HepG2 (cell line): ENCODE measurements at regions not wholly inside any gene's neighbourhood (a gene's known extent, or its start where the extent isn't known, plus 50 kb on each side); places are given as distances from the start of the nearest gene placed in this dataset.

Source experiments
- ATAC-seq: fragments of 200-7000 bp; cut with Tn5 transposase; 3 replicates; pipeline ENCODE4 v1.9.1; 2020; ENCODE audit warnings: mild to moderate bottlenecking, moderate library complexity
- BruUV-seq: library from RNA; stranded (reverse); fragments of 400-500 nt; replicated peaks from 2 replicates; lab custom pipeline; 2021; lab: Mats Ljungman, UMichigan
- CTCF ChIA-PET: fragments of 300-600 bp; formaldehyde crosslinking; extraction: SDS; loops from one replicate; lab custom pipeline; 2021; ENCODE audit warnings: low total read pairs, inconsistent platforms, low intra/inter-chr PET ratio; lab: Yijun Ruan, JAX
- POLR2A ChIA-PET: fragments of 350-600 bp; sonication (Branson Sonifier 250); formaldehyde crosslinking; loops from one replicate; lab custom pipeline; 2020; ENCODE audit warnings: antibody characterized with exemption, inconsistent platforms; lab: Yijun Ruan, JAX
- DNase-seq: peaks from one replicate; pipeline ENCODE4 v3.0.0-alpha.2; 2015; ENCODE audit warnings: low spot score
- FAIRE-seq: peaks from 3 replicates; lab custom pipeline; 2011; peaks lifted over from hg19 to GRCh38; lab: Jason Lieb, UNC
- H2AFZ ChIP-seq: one replicate; pipeline ENCODE4 v1.6.1; 2011; ENCODE audit warnings: low read length, inconsistent platforms
- H3K27ac ChIP-seq: fragments of 300-600 bp; 3 replicates; pipeline ENCODE4 v1.8.0; 2011; ENCODE audit warnings: mixed run types, mild to moderate bottlenecking, mixed read lengths, low read length, inconsistent platforms; ENCODE audit not compliant: insufficient read depth; ENCODE audit errors: extremely low read length
- H3K27me3 ChIP-seq, 2 experiments: fragments of 200-600 bp in 1 of 2; 2 replicates in 1 of 2; 3 replicates in 1 of 2; pipeline versions ENCODE4 v1.6.0 to v1.8.0; 2011; ENCODE audit warnings: low read length in 2 of 2, mild to moderate bottlenecking in 2 of 2, moderate library complexity in 2 of 2, inconsistent platforms in 1 of 2; ENCODE audit not compliant: insufficient read depth in 2 of 2, control insufficient read depth in 1 of 2
- H3K36me3 ChIP-seq, 2 experiments: fragments of 200-600 bp in 1 of 2; replicated peaks in 1 of 2; 2 replicates in 1 of 2; 3 replicates in 1 of 2; pipeline versions ENCODE4 v1.5.1 to v1.8.0; 2011; ENCODE audit warnings: low read length in 2 of 2, inconsistent platforms in 1 of 2; ENCODE audit not compliant: insufficient read depth in 2 of 2, control insufficient read depth in 1 of 2
- H3K4me1 ChIP-seq: 2 replicates; pipeline ENCODE4 v1.5.1; 2012; ENCODE audit warnings: low read length, inconsistent platforms; ENCODE audit not compliant: insufficient read depth
- H3K4me2 ChIP-seq: 2 replicates; pipeline ENCODE4 v1.6.0; 2011; ENCODE audit warnings: low read depth, low read length, inconsistent platforms
- H3K4me3 ChIP-seq, 3 experiments: fragments of 200-600 bp in 1 of 3; sonication (generic), shearing (Covaris generic) in 1 of 3; replicated peaks in 1 of 3; 2 replicates each; pipeline ENCODE4 v1.5.1; 2011 to 2016; ENCODE audit warnings: low read length in 3 of 3, inconsistent platforms in 2 of 3, low read depth in 2 of 3, mild to moderate bottlenecking in 2 of 3, control low read depth in 1 of 3, mixed read lengths in 1 of 3; ENCODE audit not compliant: insufficient read depth in 1 of 3
- H3K79me2 ChIP-seq: one replicate; pipeline ENCODE4 v1.6.1; 2011; ENCODE audit warnings: low read length, inconsistent platforms; ENCODE audit not compliant: insufficient read depth
- H3K9ac ChIP-seq: 2 replicates; pipeline ENCODE4 v1.6.0; 2011; ENCODE audit warnings: mild to moderate bottlenecking, low read depth, low read length, inconsistent platforms; ENCODE audit not compliant: insufficient read depth
- H3K9me3 ChIP-seq: 2 replicates; pipeline ENCODE4 v1.5.1; 2012; ENCODE audit warnings: mild to moderate bottlenecking, low read length
- H4K20me1 ChIP-seq: 2 replicates; pipeline ENCODE4 v1.6.0; 2011; ENCODE audit warnings: inconsistent platforms, mild to moderate bottlenecking, low read length, moderate library complexity; ENCODE audit not compliant: insufficient read depth
- MLX ChIP-seq: IDR thresholded peaks from 2 replicates; pipeline ENCODE4 v1.6.1; 2016
- RBM39 ChIP-seq: fragments of 200-400 bp; formaldehyde crosslinking; IDR thresholded peaks from one replicate; pipeline ENCODE4 v1.6.1; 2018; ENCODE audit warnings: antibody characterized with exemption, mild to moderate bottlenecking, low read depth, low read length; ENCODE audit not compliant: poor library complexity, severe bottlenecking
- SAP130 ChIP-seq: IDR thresholded peaks from 2 replicates; pipeline ENCODE4 v1.6.1; 2016; ENCODE audit warnings: low read depth
- TSC22D2 ChIP-seq: sonication (generic); formaldehyde crosslinking; IDR thresholded peaks from 2 replicates; pipeline ENCODE4 v1.5.1; 2020; ENCODE audit warnings: missing genetic modification reagents, mild to moderate bottlenecking, borderline replicate concordance
- ZBTB38 ChIP-seq: sonication (generic); formaldehyde crosslinking; IDR thresholded peaks from 2 replicates; pipeline ENCODE4 v1.5.1; 2020; ENCODE audit warnings: mild to moderate bottlenecking, missing genetic modification reagents
- ZNF280D ChIP-seq: sonication (generic); formaldehyde crosslinking; IDR thresholded peaks from 2 replicates; pipeline ENCODE4 v1.5.1; 2020; ENCODE audit warnings: mild to moderate bottlenecking, missing genetic modification reagents
- ZNF430 ChIP-seq: sonication (generic); formaldehyde crosslinking; IDR thresholded peaks from 2 replicates; pipeline ENCODE4 v1.9.0; 2021; ENCODE audit warnings: mild to moderate bottlenecking, missing genetic modification reagents
- WGBS: methylation state at CpG from one replicate; pipeline ENCODE4 v1.1.6; 2017; ENCODE audit warnings: low lambda C conversion rate; 5-methylcytosine and 5-hydroxymethylcytosine counted together
- in situ Hi-C: cut with HindIII; loops from 2 replicates; pipeline ENCODE4 v1.10.0; 2017; ENCODE audit warnings: low pct_unique_long_range_greater_than_20kb; ENCODE audit not compliant: extremely low pct_ligation_motif_present
- intact Hi-C: fragments of 100-400 bp; cut with micrococcal nuclease; formaldehyde crosslinking; loops from one replicate; pipeline ENCODE4 v1.10.0; 2022; ENCODE audit not compliant: unreplicated experiment

GRCh38 chr10:31614611-31615010 is 295.6 kb downstream of the ZEB1 start:
- Histone ChIP-seq H3K4me1 (no peaks in the 10 kb centered on the region), H3K9ac (no peak overlapping the region), H4K20me1 (no peaks in the 10 kb centered on the region), H3K36me3 (no peaks in the 10 kb centered on the region), H2AFZ (no peak overlapping the region), H3K4me3 (no peak overlapping the region), H3K27ac (no peak overlapping the region), H3K4me2 (no peak overlapping the region), H3K27me3 (peaks cover 0 to 6% of the 10 kb centered on the region in 2 experiments; a peak in 2 of 5 replicates), H3K79me2 (no peaks in the 10 kb centered on the region), H3K9me3 (no peaks in the 10 kb centered on the region)
- intact Hi-C loops (no loop called here), in situ Hi-C loops (no loop called here)
- FAIRE-seq (no peak), ATAC-seq (no peak), DNase-seq (no peak)
- BruUV-seq: no TSS peak
- ChIA-PET CTCF (no interaction called here), POLR2A (no interaction called here)
- TF ChIP-seq ZNF430 (CRISPR knock-in tag) (no peak), MLX (no peak), ZBTB38 (no peak), RBM39 (no peak), TSC22D2 (CRISPR knock-in tag) (no peak), ZNF280D (CRISPR knock-in tag) (no peak), SAP130 (CRISPR knock-in tag) (no peak)
- 6% methylated on average over 1 of the region's 1 CpG for WGBS
